H1 (cell line): ENCODE measurements at regions not wholly inside any gene's neighbourhood (a gene's known extent, or its start where the extent isn't known, plus 50 kb on each side); places are given as distances from the start of the nearest gene placed in this dataset.

Experiments
- CTCF ChIA-PET: fragments of 300-600 bp; sonication (Branson Sonifier 250); formaldehyde crosslinking; loops from one replicate; lab custom pipeline; 2021; ENCODE audit not compliant: partially characterized antibody; lab: Charles Lee
- POLR2A ChIA-PET: fragments of 300-600 bp; sonication (Branson Sonifier 250); formaldehyde crosslinking; loops from one replicate; lab custom pipeline; 2021; ENCODE audit warnings: inconsistent platforms; ENCODE audit not compliant: partially characterized antibody; lab: Charles Lee
- DNase-seq, 2 experiments: peaks; one replicate each; pipeline versions ENCODE4 v3.0.0 to v3.0.0-alpha.2; 2010 to 2022; ENCODE audit warnings: low spot score in 2 of 2, low read depth in 1 of 2, mixed read lengths in 1 of 2
- FAIRE-seq: peaks from 2 replicates; lab custom pipeline; 2011; peaks lifted over from hg19 to GRCh38; lab: Jason Lieb, UNC
- H2AFZ ChIP-seq: 2 replicates; pipeline ENCODE4 v1.8.1; 2012; ENCODE audit warnings: low read length, inconsistent platforms
- H2AK5ac ChIP-seq: 2 replicates; pipeline ENCODE4 v1.6.1; 2013; ENCODE audit warnings: low read depth, low read length
- H2BK120ac ChIP-seq: replicated peaks from 2 replicates; pipeline ENCODE3; 2013; ENCODE audit warnings: low read depth, low read length, inconsistent platforms
- H2BK12ac ChIP-seq: 2 replicates; pipeline ENCODE4 v1.6.1; 2013; ENCODE audit warnings: low read depth, low read length
- H2BK15ac ChIP-seq: 2 replicates; pipeline ENCODE4 v1.6.1; 2013; ENCODE audit warnings: low read length
- H2BK20ac ChIP-seq: 2 replicates; pipeline ENCODE4 v1.6.1; 2013; ENCODE audit warnings: low read length
- H2BK5ac ChIP-seq: 2 replicates; pipeline ENCODE4 v1.6.1; 2013; ENCODE audit warnings: low read depth, low read length
- H3K14ac ChIP-seq: 2 replicates; pipeline ENCODE4 v1.6.1; 2013; ENCODE audit warnings: inconsistent platforms; ENCODE audit not compliant: insufficient read length
- H3K18ac ChIP-seq: 2 replicates; pipeline ENCODE4 v1.6.1; 2013; ENCODE audit warnings: low read length; ENCODE audit errors: extremely low read depth
- H3K23ac ChIP-seq: 2 replicates; pipeline ENCODE4 v1.6.1; 2013; ENCODE audit warnings: inconsistent platforms; ENCODE audit not compliant: insufficient read length
- H3K23me2 ChIP-seq: 2 replicates; pipeline ENCODE4 v1.6.1; 2013; ENCODE audit warnings: low read depth, low read length
- H3K27ac ChIP-seq: 2 replicates; pipeline ENCODE4 v1.6.1; 2011; ENCODE audit warnings: low read depth, low read length, inconsistent platforms
- H3K27me3 ChIP-seq, 4 experiments: replicated peaks in 1 of 4; 1 replicate in 1 of 4; 2 replicates in 3 of 4; pipeline versions ENCODE4 v1.6.1 to v1.8.1; 2011 to 2013; ENCODE audit warnings: low read length in 3 of 4, mild to moderate bottlenecking in 3 of 4, inconsistent platforms in 2 of 4, mixed read lengths in 2 of 4, moderate library complexity in 1 of 4; ENCODE audit not compliant: control insufficient read depth in 3 of 4, insufficient read depth in 3 of 4; ENCODE audit errors: extremely low read depth in 1 of 4
- H3K36me3 ChIP-seq, 4 experiments: 2 replicates each; pipeline versions ENCODE4 v1.6.1 to v1.8.1; 2011 to 2013; ENCODE audit warnings: mild to moderate bottlenecking in 4 of 4, low read length in 3 of 4, moderate library complexity in 2 of 4, control low read depth in 1 of 4, inconsistent platforms in 1 of 4; ENCODE audit not compliant: insufficient read depth in 4 of 4, control insufficient read depth in 2 of 4
- H3K4ac ChIP-seq: replicated peaks from 2 replicates; pipeline ENCODE3; 2013; ENCODE audit warnings: low read length, low read depth, mixed read lengths, inconsistent platforms; ENCODE audit not compliant: insufficient read length
- H3K4me1 ChIP-seq, 4 experiments: replicated peaks in 1 of 4; 1 replicate in 1 of 4; 2 replicates in 3 of 4; pipeline versions ENCODE4 v1.6.1 to v1.8.1; 2011 to 2013; ENCODE audit warnings: low read length in 3 of 4, inconsistent platforms in 2 of 4, mixed read lengths in 1 of 4; ENCODE audit not compliant: insufficient read depth in 4 of 4, control insufficient read depth in 3 of 4
- H3K4me2 ChIP-seq, 2 experiments: 2 replicates each; pipeline versions ENCODE4 v1.6.1 to v1.8.1; 2011 to 2013; ENCODE audit warnings: low read depth in 2 of 2, low read length in 2 of 2, control low read depth in 1 of 2, inconsistent platforms in 1 of 2, mild to moderate bottlenecking in 1 of 2; ENCODE audit not compliant: insufficient read depth in 1 of 2
- H3K4me3 ChIP-seq, 4 experiments: fragments of 200-600, 300-600 bp in 1 of 4; sonication (generic), shearing (Covaris generic), sonication (Bioruptor Twin) in 1 of 4; 2 replicates each; pipeline versions ENCODE4 v1.5.1 to v1.8.1; 2011 to 2016; ENCODE audit warnings: low read length in 4 of 4, low read depth in 3 of 4, control low read depth in 2 of 4, inconsistent platforms in 2 of 4, mild to moderate bottlenecking in 2 of 4, mixed read lengths in 1 of 4, moderate library complexity in 1 of 4; ENCODE audit not compliant: insufficient read depth in 2 of 4; ENCODE audit errors: extremely low read depth in 1 of 4
- H3K56ac ChIP-seq: replicated peaks from 2 replicates; pipeline ENCODE3; 2013; ENCODE audit warnings: low read depth, mild to moderate bottlenecking, mixed read lengths, low read length, inconsistent platforms; ENCODE audit not compliant: insufficient read length
- H3K79me1 ChIP-seq: 2 replicates; pipeline ENCODE4 v1.6.1; 2013; ENCODE audit warnings: low read depth, low read length, control low read depth
- H3K79me2 ChIP-seq, 2 experiments: 2 replicates each; pipeline versions ENCODE4 v1.6.1 to v1.8.1; 2012 to 2013; ENCODE audit warnings: low read length in 2 of 2, mild to moderate bottlenecking in 2 of 2, inconsistent platforms in 1 of 2; ENCODE audit not compliant: insufficient read depth in 2 of 2, control insufficient read depth in 1 of 2
- H3K9ac ChIP-seq, 4 experiments: replicated peaks in 1 of 4; 1 replicate in 1 of 4; 2 replicates in 3 of 4; pipeline versions ENCODE4 v1.6.1 to v1.8.1; 2011 to 2013; ENCODE audit warnings: low read depth in 3 of 4, low read length in 3 of 4, control low read depth in 2 of 4, mild to moderate bottlenecking in 2 of 4, moderate library complexity in 2 of 4, inconsistent platforms in 1 of 4; ENCODE audit errors: extremely low read depth in 1 of 4
- H3K9me3 ChIP-seq, 2 experiments: 2 replicates each; pipeline versions ENCODE4 v1.6.1 to v1.8.1; 2012 to 2013; ENCODE audit warnings: mild to moderate bottlenecking in 2 of 2, moderate library complexity in 2 of 2, control low read depth in 1 of 2, inconsistent platforms in 1 of 2, low read depth in 1 of 2, low read length in 1 of 2, mixed read lengths in 1 of 2; ENCODE audit not compliant: insufficient read depth in 2 of 2
- H4K20me1 ChIP-seq, 2 experiments: replicated peaks in 1 of 2; 2 replicates each; pipeline versions ENCODE3 to v1.8.1; 2011 to 2013; ENCODE audit warnings: inconsistent platforms in 2 of 2, low read length in 2 of 2, mild to moderate bottlenecking in 1 of 2; ENCODE audit not compliant: insufficient read depth in 2 of 2, control insufficient read depth in 1 of 2
- H4K5ac ChIP-seq: 2 replicates; pipeline ENCODE4 v1.6.1; 2013; ENCODE audit warnings: low read length, low read depth, mixed read lengths, inconsistent platforms; ENCODE audit not compliant: insufficient read length
- H4K8ac ChIP-seq: 2 replicates; pipeline ENCODE4 v1.8.0; 2013; ENCODE audit warnings: mild to moderate bottlenecking, moderate library complexity, low read length, inconsistent platforms; ENCODE audit not compliant: insufficient read depth; ENCODE audit errors: extremely low read depth
- H4K91ac ChIP-seq: replicated peaks from 2 replicates; pipeline ENCODE3; 2013; ENCODE audit warnings: low read length, mixed read lengths, inconsistent platforms; ENCODE audit not compliant: insufficient read length
- CBX5 ChIP-seq: fragments of 300-800, 300-1000 bp; sonication (generic); IDR thresholded peaks from 2 replicates; pipeline ENCODE4 v1.7.1; 2016; ENCODE audit warnings: antibody characterized with exemption, low read length, low read depth
- CHD1 ChIP-seq: IDR thresholded peaks from 2 replicates; pipeline ENCODE4 v1.6.1; 2012; ENCODE audit warnings: low read depth, low read length, improper control_type of control experiment
- EP300 ChIP-seq, 2 experiments: IDR thresholded peaks; 1 replicate in 1 of 2; 2 replicates in 1 of 2; pipeline ENCODE4 v1.6.1; 2011 to 2012; ENCODE audit warnings: low read depth in 2 of 2, low read length in 2 of 2, mild to moderate bottlenecking in 2 of 2, borderline replicate concordance in 1 of 2, inconsistent platforms in 1 of 2, moderate library complexity in 1 of 2
- POLR2AphosphoS5 ChIP-seq: IDR thresholded peaks from 2 replicates; pipeline ENCODE4 v1.6.1; 2011; ENCODE audit warnings: low read depth, low read length
- SRF ChIP-seq: IDR thresholded peaks from 2 replicates; pipeline ENCODE4 v1.6.1; 2011; ENCODE audit warnings: mild to moderate bottlenecking, low read depth, low read length, moderate library complexity
- WGBS, 2 experiments: shearing (Covaris generic) in 1 of 2; methylation state at CpG; one replicate each; pipeline versions ENCODE4 v1.1.6 to v1.1.7; 2013 to 2015; ENCODE audit warnings: low lambda C conversion rate in 2 of 2, mixed read lengths in 2 of 2, inconsistent platforms in 1 of 2, low coverage in 1 of 2, missing lambda C conversion rate in 1 of 2; ENCODE audit not compliant: insufficient replicate concordance in 2 of 2, insufficient coverage in 1 of 2, insufficient read length in 1 of 2; ENCODE audit errors: extremely low coverage in 1 of 2, missing lambda C conversion rate in 1 of 2; 5-methylcytosine and 5-hydroxymethylcytosine counted together
- TF ChIP-seq, protein P1 (sequence below): IDR thresholded peaks from 2 replicates; pipeline ENCODE4 v1.6.1; 2012; ENCODE audit warnings: low read length, inconsistent platforms

DNA sequence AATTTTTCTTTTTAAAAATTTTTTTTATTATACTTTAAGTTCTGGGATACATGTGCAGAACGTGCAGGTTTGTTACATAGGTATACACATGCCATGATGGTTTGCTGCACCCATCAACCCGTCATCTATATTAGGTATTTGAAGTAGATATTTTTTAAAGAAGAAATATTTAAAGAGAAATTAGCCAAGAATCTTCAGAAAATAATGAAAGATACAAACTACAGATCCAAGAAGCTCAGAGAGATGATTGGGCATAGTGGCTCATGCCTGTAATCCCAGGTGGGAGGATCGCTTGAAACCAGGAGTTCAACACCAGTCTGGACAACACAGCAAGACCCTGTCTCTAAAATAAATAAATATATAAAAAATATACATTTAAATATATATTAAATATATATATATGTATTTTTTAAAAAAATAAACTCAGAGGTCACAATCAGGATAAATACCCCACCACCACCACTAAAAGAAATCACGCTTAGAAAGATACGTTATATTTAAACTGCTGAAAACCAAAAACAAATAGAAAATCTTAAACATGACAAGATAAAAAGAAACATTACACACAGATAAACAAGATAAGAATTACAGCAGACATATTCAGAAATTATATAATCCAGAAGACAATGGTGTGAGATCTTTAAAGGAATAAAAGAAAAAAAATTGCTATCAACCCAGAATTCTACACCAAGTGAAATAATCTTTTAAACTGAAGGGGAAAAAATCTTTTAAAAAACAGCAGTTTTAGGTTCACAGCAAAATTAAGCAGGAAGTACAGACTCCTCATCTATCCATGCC is 57.5 kb downstream of the CSF2 start:
- H2BK12ac ChIP-seq = no peak overlapping the region
- no peak overlapping the region for H2BK5ac ChIP-seq
- no peaks in the 10 kb centered on the region for H4K20me1 ChIP-seq
- H2AFZ ChIP-seq = no peak overlapping the region
- H2BK20ac ChIP-seq = no peak overlapping the region
- peaks cover 6 to 10% of the 10 kb centered on the region in 2 experiments; a peak in 3 of 4 replicates for H3K9me3 ChIP-seq
- H4K5ac ChIP-seq = no peak overlapping the region
- H3K4ac ChIP-seq = no peak overlapping the region
- H3K56ac ChIP-seq = no peak overlapping the region
- H3K23me2 ChIP-seq = no peaks in the 10 kb centered on the region
- no peak overlapping the region for H3K4me3 ChIP-seq
- no peaks in the 10 kb centered on the region for H3K36me3 ChIP-seq
- no peak overlapping the region for H3K9ac ChIP-seq
- ChIA-PET POLR2A (no interaction called here), CTCF (no interaction called here)
- no peaks in the 10 kb centered on the region for H3K79me2 ChIP-seq
- no peak overlapping the region for H3K14ac ChIP-seq
- H4K91ac ChIP-seq = no peak overlapping the region
- no peak overlapping the region for H3K18ac ChIP-seq
- H2BK120ac ChIP-seq = no peak overlapping the region
- H3K23ac ChIP-seq = no peak overlapping the region
- TF ChIP-seq POLR2AphosphoS5 (no peak), CHD1 (no peak), EP300 (IDR thresholded peaks at IDR 0.05; ENCODE audit: borderline replicate concordance in 1 of 2, low read depth in 2 of 2, low read length in 2 of 2) (no peak), CBX5 (no peak), SRF (no peak)
- TF ChIP-seq, protein P1, sequence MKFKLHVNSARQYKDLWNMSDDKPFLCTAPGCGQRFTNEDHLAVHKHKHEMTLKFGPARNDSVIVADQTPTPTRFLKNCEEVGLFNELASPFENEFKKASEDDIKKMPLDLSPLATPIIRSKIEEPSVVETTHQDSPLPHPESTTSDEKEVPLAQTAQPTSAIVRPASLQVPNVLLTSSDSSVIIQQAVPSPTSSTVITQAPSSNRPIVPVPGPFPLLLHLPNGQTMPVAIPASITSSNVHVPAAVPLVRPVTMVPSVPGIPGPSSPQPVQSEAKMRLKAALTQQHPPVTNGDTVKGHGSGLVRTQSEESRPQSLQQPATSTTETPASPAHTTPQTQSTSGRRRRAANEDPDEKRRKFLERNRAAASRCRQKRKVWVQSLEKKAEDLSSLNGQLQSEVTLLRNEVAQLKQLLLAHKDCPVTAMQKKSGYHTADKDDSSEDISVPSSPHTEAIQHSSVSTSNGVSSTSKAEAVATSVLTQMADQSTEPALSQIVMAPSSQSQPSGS = no peak
- no peak overlapping the region for H2AK5ac ChIP-seq
- no peaks in the 10 kb centered on the region for H3K27me3 ChIP-seq
- FAIRE-seq = no peak
- 91% methylated on average over 5 of the region's 5 CpGs; no CpG with 5 or more reads in 1 of the 2 experiments for WGBS, 2 experiments
- no peak overlapping the region for H3K4me2 ChIP-seq
- H2BK15ac ChIP-seq = no peak overlapping the region
- H4K8ac ChIP-seq = no peak overlapping the region
- no peak overlapping the region for H3K27ac ChIP-seq
- DNase-seq = no peak
- no peaks in the 10 kb centered on the region for H3K79me1 ChIP-seq
- no peaks in the 10 kb centered on the region for H3K4me1 ChIP-seq
